ENCODE measurements at regions not wholly inside any gene's neighbourhood (a gene's known extent, or its start where the extent isn't known, plus 50 kb on each side); places are given as distances from the start of the nearest gene placed in this dataset.

DNA sequence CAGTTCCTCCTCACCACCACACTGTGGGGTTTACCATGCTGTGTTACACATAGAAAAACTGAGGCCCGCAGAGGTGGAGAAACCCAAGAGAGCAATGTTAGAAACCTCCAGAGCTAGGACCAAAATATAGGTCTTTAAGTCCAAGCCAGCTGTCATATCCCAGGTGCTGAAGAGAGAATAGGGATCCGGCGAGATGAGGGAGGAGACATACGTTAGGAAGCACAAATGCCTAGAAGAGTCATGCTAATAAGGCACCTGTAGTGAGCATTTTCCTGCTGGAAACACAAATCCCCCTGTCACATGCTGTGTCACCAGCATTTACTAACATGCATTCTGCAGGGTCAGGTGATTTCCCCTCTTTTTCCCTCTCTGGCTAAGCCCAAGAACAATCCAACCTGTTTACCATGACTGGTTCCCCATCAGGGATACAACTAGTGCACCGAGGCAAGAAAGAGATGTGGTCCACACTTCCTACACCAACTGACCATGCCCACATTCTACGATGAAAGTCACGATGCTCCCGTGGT, 168.6 kb upstream of the CAMK1G start:
- Histone ChIP-seq H3K36me3 (no peaks in the 10 kb centered on the region), H3K27me3 (no peaks in the 10 kb centered on the region), H3K27ac (no peak overlapping the region), H3K9me3 (no peaks in the 10 kb centered on the region), H3K4me3 (no peak overlapping the region), H3K4me1 (peaks cover 0 to 19% (median 8%) of the 10 kb centered on the region in 4 donors)
- 90 to 93% methylated on average over 8 of the region's 8 CpGs for WGBS, 2 donors
- TF ChIP-seq EP300 (IDR thresholded peaks at IDR 0.05) (no peak), POLR2A (IDR thresholded peaks at IDR 0.05) (no peak), POLR2AphosphoS5 (IDR thresholded peaks at IDR 0.05) (no peak)
- TF ChIP-seq, protein P1, sequence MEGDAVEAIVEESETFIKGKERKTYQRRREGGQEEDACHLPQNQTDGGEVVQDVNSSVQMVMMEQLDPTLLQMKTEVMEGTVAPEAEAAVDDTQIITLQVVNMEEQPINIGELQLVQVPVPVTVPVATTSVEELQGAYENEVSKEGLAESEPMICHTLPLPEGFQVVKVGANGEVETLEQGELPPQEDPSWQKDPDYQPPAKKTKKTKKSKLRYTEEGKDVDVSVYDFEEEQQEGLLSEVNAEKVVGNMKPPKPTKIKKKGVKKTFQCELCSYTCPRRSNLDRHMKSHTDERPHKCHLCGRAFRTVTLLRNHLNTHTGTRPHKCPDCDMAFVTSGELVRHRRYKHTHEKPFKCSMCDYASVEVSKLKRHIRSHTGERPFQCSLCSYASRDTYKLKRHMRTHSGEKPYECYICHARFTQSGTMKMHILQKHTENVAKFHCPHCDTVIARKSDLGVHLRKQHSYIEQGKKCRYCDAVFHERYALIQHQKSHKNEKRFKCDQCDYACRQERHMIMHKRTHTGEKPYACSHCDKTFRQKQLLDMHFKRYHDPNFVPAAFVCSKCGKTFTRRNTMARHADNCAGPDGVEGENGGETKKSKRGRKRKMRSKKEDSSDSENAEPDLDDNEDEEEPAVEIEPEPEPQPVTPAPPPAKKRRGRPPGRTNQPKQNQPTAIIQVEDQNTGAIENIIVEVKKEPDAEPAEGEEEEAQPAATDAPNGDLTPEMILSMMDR (IDR thresholded peaks at IDR 0.05), result no peak
- no peak for DNase-seq
- intact Hi-C loops (cut with DNase I), result no loop called here

DNA sequence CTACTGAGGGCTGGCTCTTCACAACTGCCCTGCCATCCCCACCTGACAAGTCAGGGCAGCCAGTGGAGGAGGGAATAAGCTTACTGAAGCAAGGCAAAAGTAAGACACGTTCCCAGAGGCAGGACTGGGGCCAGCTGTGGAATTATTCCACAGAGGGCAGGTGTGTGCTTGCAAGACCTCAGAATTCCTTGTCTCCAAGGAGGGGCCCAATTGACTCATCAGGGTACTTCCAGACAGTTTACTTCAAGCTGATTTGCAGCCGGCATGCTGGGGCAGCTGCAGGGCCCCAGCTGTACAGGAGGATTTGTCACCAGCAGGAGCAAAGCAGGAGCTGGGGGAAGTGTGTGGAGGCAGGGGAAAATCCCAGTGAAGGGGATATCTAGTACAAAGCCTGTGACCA, 167.5 kb upstream of the CAMK1G start:
- intact Hi-C loops (cut with DNase I), result no loop called here
- Histone ChIP-seq H3K4me3 (no peak overlapping the region), H3K9me3 (no peaks in the 10 kb centered on the region), H3K27ac (no peak overlapping the region), H3K27me3 (no peaks in the 10 kb centered on the region), H3K4me1 (peaks cover 0 to 12% (median 5%) of the 10 kb centered on the region in 4 donors), H3K36me3 (no peaks in the 10 kb centered on the region)
- WGBS, 2 donors, result 22 to 56% methylated on average over 2 of the region's 2 CpGs
- no peak for DNase-seq
- TF ChIP-seq, protein P1 (IDR thresholded peaks at IDR 0.05), result no peak
- TF ChIP-seq EP300 (IDR thresholded peaks at IDR 0.05) (no peak), POLR2AphosphoS5 (IDR thresholded peaks at IDR 0.05) (no peak), POLR2A (IDR thresholded peaks at IDR 0.05) (no peak)

DNA sequence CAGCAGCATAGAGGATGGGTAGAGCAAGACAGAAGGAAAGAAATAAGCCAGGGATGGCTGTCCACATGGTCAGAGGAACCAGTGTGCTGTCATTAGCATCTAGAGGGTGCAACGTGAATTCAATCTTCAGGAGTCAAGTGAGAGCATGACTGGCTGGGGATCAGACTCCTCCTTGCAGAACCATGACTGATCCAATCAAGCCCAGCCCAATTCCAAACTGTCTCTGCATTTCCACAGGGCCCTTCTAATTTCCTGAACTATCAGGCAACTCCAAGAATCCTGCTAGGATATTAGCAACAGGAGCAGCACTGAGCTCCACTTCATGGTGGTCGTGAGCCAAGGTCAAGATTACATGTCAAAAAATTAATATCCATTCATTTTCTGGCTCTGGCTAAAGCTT, 166.8 kb upstream of the CAMK1G start:
- 62 to 78% methylated on average over 2 of the region's 2 CpGs for WGBS, 2 donors
- peaks cover 0 to 6% (median 2%) of the 10 kb centered on the region in 4 donors for H3K4me1 ChIP-seq
- no peaks in the 10 kb centered on the region for H3K9me3 ChIP-seq
- intact Hi-C loops (cut with DNase I), result no loop called here
- TF ChIP-seq, protein P1 (IDR thresholded peaks at IDR 0.05), result no peak
- TF ChIP-seq EP300 (IDR thresholded peaks at IDR 0.05), result no peak
- TF ChIP-seq POLR2AphosphoS5 (IDR thresholded peaks at IDR 0.05), result no peak
- TF ChIP-seq POLR2A (IDR thresholded peaks at IDR 0.05), result no peak
- H3K27ac ChIP-seq, result no peak overlapping the region
- DNase-seq, result no peak
- no peaks in the 10 kb centered on the region for H3K27me3 ChIP-seq
- no peaks in the 10 kb centered on the region for H3K36me3 ChIP-seq
- H3K4me3 ChIP-seq, result no peak overlapping the region

DNA sequence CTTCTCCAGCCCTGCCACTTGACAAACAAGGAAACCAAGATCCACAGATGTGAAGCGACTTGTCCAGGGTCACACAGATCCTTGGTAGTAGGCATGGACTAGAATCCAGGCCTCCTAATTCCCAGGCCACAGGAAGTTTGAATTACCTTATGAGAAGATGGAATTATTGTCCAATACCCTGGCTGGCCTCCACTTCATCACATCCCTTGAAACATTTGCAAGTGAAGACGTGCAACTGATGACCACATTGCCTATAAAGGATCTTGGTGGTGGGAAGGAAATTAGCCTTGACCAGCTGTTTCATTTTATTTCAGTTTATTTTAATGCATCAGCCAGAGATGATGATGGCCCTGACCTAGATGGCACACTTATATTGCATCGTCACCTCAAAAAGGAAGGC, 165.8 kb upstream of the CAMK1G start:
- 81 to 88% methylated on average over 3 of the region's 3 CpGs for WGBS, 2 donors

More for the DNA sequence above, 165.8 kb upstream of the CAMK1G start:
- Histone ChIP-seq H3K27ac (no peak overlapping the region), H3K4me3 (no peak overlapping the region), H3K4me1 (no peaks in the 10 kb centered on the region), H3K27me3 (no peaks in the 10 kb centered on the region), H3K36me3 (no peaks in the 10 kb centered on the region), H3K9me3 (no peaks in the 10 kb centered on the region)
- TF ChIP-seq POLR2AphosphoS5 (IDR thresholded peaks at IDR 0.05) (no peak), EP300 (IDR thresholded peaks at IDR 0.05) (no peak), POLR2A (IDR thresholded peaks at IDR 0.05) (no peak)
- TF ChIP-seq, protein P1 (IDR thresholded peaks at IDR 0.05), result no peak
- intact Hi-C loops (cut with DNase I), result no loop called here
- DNase-seq, result no peak

Data from sigmoid colon (tissue), 6 donors.